GM23248 (cell line): ENCODE measurements at regions not wholly inside any gene's neighbourhood (a gene's known extent, or its start where the extent isn't known, plus 50 kb on each side); places are given as distances from the start of the nearest gene placed in this dataset.

Source experiments
- DNase-seq: peaks from one replicate; pipeline ENCODE4 v3.0.0-alpha.2; 2015
- H2AFZ ChIP-seq: fragments of 200-600 bp; sonication (generic); 2 replicates; pipeline ENCODE4 v1.6.1; 2016; ENCODE audit warnings: antibody characterized with exemption
- H3F3A ChIP-seq: fragments of 200-600 bp; sonication (generic); 2 replicates; pipeline ENCODE4 v1.6.1; 2016; ENCODE audit warnings: mild to moderate bottlenecking, antibody characterized with exemption, mixed run types; ENCODE audit not compliant: insufficient read depth
- H3K27ac ChIP-seq: fragments of 200-600 bp; sonication (generic); 2 replicates; pipeline ENCODE4 v1.5.1; 2016; ENCODE audit warnings: mild to moderate bottlenecking
- H3K27me3 ChIP-seq: fragments of 200-600 bp; sonication (generic); replicated peaks from 2 replicates; pipeline ENCODE4 v1.6.1; 2016; ENCODE audit warnings: mild to moderate bottlenecking; ENCODE audit not compliant: insufficient read depth
- H3K36me3 ChIP-seq: fragments of 200-600 bp; sonication (generic); 2 replicates; pipeline ENCODE4 v1.6.1; 2016; ENCODE audit warnings: low read depth, mild to moderate bottlenecking
- H3K4me1 ChIP-seq: fragments of 200-600 bp; sonication (generic); 2 replicates; pipeline ENCODE4 v1.6.1; 2016; ENCODE audit warnings: mild to moderate bottlenecking; ENCODE audit not compliant: insufficient read depth
- H3K4me2 ChIP-seq: fragments of 200-600 bp; sonication (generic); one replicate; pipeline ENCODE4 v1.6.1; 2016; ENCODE audit warnings: mild to moderate bottlenecking; ENCODE audit not compliant: unreplicated experiment
- H3K4me3 ChIP-seq: fragments of 200-600 bp; sonication (generic); 2 replicates; pipeline ENCODE4 v1.5.1; 2016; ENCODE audit warnings: mild to moderate bottlenecking
- H3K79me2 ChIP-seq: fragments of 200-600 bp; sonication (generic); 2 replicates; pipeline ENCODE4 v1.6.1; 2016; ENCODE audit warnings: mild to moderate bottlenecking; ENCODE audit not compliant: insufficient read depth
- H3K9ac ChIP-seq: fragments of 200-600 bp; sonication (generic); 2 replicates; pipeline ENCODE4 v1.6.1; 2016; ENCODE audit warnings: mild to moderate bottlenecking
- H3K9me2 ChIP-seq: fragments of 200-600 bp; sonication (generic); 2 replicates; pipeline ENCODE4 v1.6.1; 2016; ENCODE audit warnings: mixed run types, mild to moderate bottlenecking, moderate library complexity; ENCODE audit not compliant: insufficient read depth
- H3K9me3 ChIP-seq: fragments of 200-600 bp; sonication (generic); one replicate; pipeline ENCODE4 v1.6.1; 2017; ENCODE audit warnings: low read depth
- H4K20me1 ChIP-seq: fragments of 200-600 bp; sonication (generic); 2 replicates; pipeline ENCODE4 v1.6.0; 2016; ENCODE audit not compliant: insufficient read depth
- EZH2 ChIP-seq: fragments of 200-600 bp; sonication (generic); IDR thresholded peaks from 2 replicates; pipeline ENCODE4 v1.6.1; 2018; ENCODE audit warnings: antibody characterized with exemption, mild to moderate bottlenecking; ENCODE audit not compliant: insufficient read depth, poor library complexity, severe bottlenecking
- EZH2phosphoT487 ChIP-seq: fragments of 200-600 bp; sonication (generic); IDR thresholded peaks from 2 replicates; pipeline ENCODE4 v1.6.1; 2018; ENCODE audit warnings: antibody characterized with exemption, moderate library complexity, mild to moderate bottlenecking, low read depth; ENCODE audit not compliant: insufficient read depth
- WGBS, 2 experiments: methylation state at CpG; one replicate each; pipeline ENCODE4 v1.1.6; 2015 to 2017; ENCODE audit warnings: low lambda C conversion rate in 2 of 2, low coverage in 1 of 2; ENCODE audit errors: missing lambda C conversion rate in 2 of 2; 5-methylcytosine and 5-hydroxymethylcytosine counted together
- in situ Hi-C: fragments of 300-500 bp; cut with MboI; formaldehyde crosslinking; loops from 2 replicates; pipeline ENCODE4 v1.15.0; 2020

GRCh38 chr20:58568126-58568482 lies 52.9 kb upstream of the APCDD1L start:
- H3K9me2 ChIP-seq = no peaks in the 10 kb centered on the region
- H3K27ac ChIP-seq = no peak overlapping the region
- H3K79me2 ChIP-seq = no peaks in the 10 kb centered on the region
- WGBS, 2 experiments = 73 to 79% methylated on average over 10 of the region's 10 CpGs
- H3K4me2 ChIP-seq = no peak overlapping the region
- H3K4me3 ChIP-seq = no peak overlapping the region
- H3K9ac ChIP-seq = no peak overlapping the region
- H3K27me3 ChIP-seq = no peaks in the 10 kb centered on the region
- in situ Hi-C loops = no loop called here
- H3F3A ChIP-seq = no peaks in the 10 kb centered on the region
- no peaks in the 10 kb centered on the region for H4K20me1 ChIP-seq
- TF ChIP-seq EZH2phosphoT487 = no peak
- no peak for TF ChIP-seq EZH2
- no peaks in the 10 kb centered on the region for H3K4me1 ChIP-seq
- no peak for DNase-seq
- H2AFZ ChIP-seq = no peak overlapping the region
- H3K36me3 ChIP-seq = no peaks in the 10 kb centered on the region
- no peaks in the 10 kb centered on the region for H3K9me3 ChIP-seq

GRCh38 chr20:58567437-58567836 lies 52.2 kb upstream of the APCDD1L start:
- Histone ChIP-seq H3K27me3 (no peaks in the 10 kb centered on the region), H3K79me2 (no peaks in the 10 kb centered on the region), H4K20me1 (no peaks in the 10 kb centered on the region), H3K27ac (no peak overlapping the region), H2AFZ (no peak overlapping the region), H3K9me3 (no peaks in the 10 kb centered on the region), H3K9ac (no peak overlapping the region), H3K36me3 (no peaks in the 10 kb centered on the region), H3K9me2 (no peaks in the 10 kb centered on the region), H3K4me1 (no peaks in the 10 kb centered on the region), H3F3A (no peaks in the 10 kb centered on the region), H3K4me3 (no peak overlapping the region), H3K4me2 (no peak overlapping the region)
- in situ Hi-C loops = no loop called here
- WGBS, 2 experiments = 55 to 81% methylated on average over 10 to 13 of the region's 13 CpGs
- TF ChIP-seq EZH2phosphoT487 (no peak), EZH2 (no peak)
- no peak for DNase-seq

- H3K27me3 ChIP-seq = no peaks in the 10 kb centered on the region
- TF ChIP-seq EZH2 (no peak), EZH2phosphoT487 (no peak)
- no peak for DNase-seq
- H3K36me3 ChIP-seq = no peaks in the 10 kb centered on the region
- no peak overlapping the region for H3K27ac ChIP-seq
- no peak overlapping the region for H3K9ac ChIP-seq
- no peak overlapping the region for H3K4me3 ChIP-seq
- no peaks in the 10 kb centered on the region for H4K20me1 ChIP-seq
- in situ Hi-C loops = no loop called here
- H3F3A ChIP-seq = no peaks in the 10 kb centered on the region
- H3K4me1 ChIP-seq = no peaks in the 10 kb centered on the region
- no peaks in the 10 kb centered on the region for H3K79me2 ChIP-seq
- no peaks in the 10 kb centered on the region for H3K9me3 ChIP-seq
- H2AFZ ChIP-seq = no peak overlapping the region
- 85 to 86% methylated on average over 6 of the region's 6 CpGs for WGBS, 2 experiments
- H3K9me2 ChIP-seq = no peaks in the 10 kb centered on the region
- no peak overlapping the region for H3K4me2 ChIP-seq
These were observed 51.8 kb upstream of the APCDD1L start for GRCh38 chr20:58566981-58567380.

GRCh38 chr20:58565461-58566175 lies 50.4 kb upstream of the APCDD1L start:
- H3K9ac ChIP-seq = no peak overlapping the region
- no peaks in the 10 kb centered on the region for H3K4me1 ChIP-seq
- no peaks in the 10 kb centered on the region for H3K9me3 ChIP-seq
- no peaks in the 10 kb centered on the region for H3K36me3 ChIP-seq
- no peaks in the 10 kb centered on the region for H3F3A ChIP-seq
- no peak overlapping the region for H2AFZ ChIP-seq
- no peak for DNase-seq
- no peaks in the 10 kb centered on the region for H3K27me3 ChIP-seq
- H4K20me1 ChIP-seq = no peaks in the 10 kb centered on the region
- no peak overlapping the region for H3K4me2 ChIP-seq
- H3K9me2 ChIP-seq = no peaks in the 10 kb centered on the region
- no peak overlapping the region for H3K27ac ChIP-seq
- no peak overlapping the region for H3K4me3 ChIP-seq
- no peak for TF ChIP-seq EZH2
- no peak for TF ChIP-seq EZH2phosphoT487
- H3K79me2 ChIP-seq = no peaks in the 10 kb centered on the region
- in situ Hi-C loops = no loop called here
- WGBS, 2 experiments = 86 to 90% methylated on average over 11 of the region's 13 CpGs
